ENCODE measurements at regions not wholly inside any gene's neighbourhood (a gene's known extent, or its start where the extent isn't known, plus 50 kb on each side); places are given as distances from the start of the nearest gene placed in this dataset.

DNA sequence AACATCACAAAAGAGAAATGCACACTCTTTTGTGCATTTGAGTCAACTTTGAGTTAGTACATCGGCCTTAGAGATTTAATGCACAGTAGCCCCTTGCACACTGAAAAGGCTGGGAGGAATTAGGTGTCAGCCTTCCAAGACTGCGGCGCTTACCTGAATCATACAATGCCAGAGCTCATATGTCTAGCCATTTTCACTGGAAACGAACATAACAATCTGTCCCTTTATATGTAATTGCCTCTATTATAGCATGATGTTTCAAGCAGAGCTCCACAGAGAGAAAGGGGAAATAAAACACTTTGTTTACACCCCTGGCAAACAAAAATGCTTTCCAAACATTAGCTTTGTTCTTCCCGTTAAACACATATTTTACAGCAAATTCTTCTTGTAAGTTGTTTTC lies 315.7 kb upstream of the SLCO3A1 start:
- Mint-ChIP-seq H3K27me3 (peaks cover 25 to 26% of the 10 kb centered on the region in 2 donors), H3K4me3 (no peak overlapping the region)

DNA sequence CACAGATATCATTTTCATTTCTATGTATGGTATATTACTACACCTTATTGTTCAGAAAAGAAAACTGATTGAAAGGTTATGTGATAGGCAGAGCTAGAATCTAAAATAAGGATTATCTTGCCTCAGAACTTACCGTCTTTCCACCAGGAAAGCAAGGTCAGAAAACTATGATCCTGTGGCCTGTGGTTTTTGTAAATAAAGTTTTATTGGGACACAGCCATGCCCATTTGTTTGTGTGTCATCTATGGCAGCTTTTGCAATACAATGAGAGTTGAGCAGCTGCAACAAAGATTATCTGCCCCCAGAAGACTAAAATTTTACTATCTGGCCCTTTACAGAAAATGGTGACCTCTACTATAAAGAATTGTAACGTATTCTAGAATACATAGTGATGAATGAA lies 314.7 kb upstream of the SLCO3A1 start:
- H3K4me3 Mint-ChIP-seq, result no peak overlapping the region
- no peaks in the 10 kb centered on the region for H3K9me3 Mint-ChIP-seq
- no peak overlapping the region for H3K27ac Mint-ChIP-seq
- ATAC-seq (replicated peaks) (no peak), DNase-seq (no peak)
- H3K4me1 Mint-ChIP-seq (ENCODE audit: low read depth in 2 of 2), result peaks cover 0 to 3% of the 10 kb centered on the region in 2 donors
- H3K36me3 Mint-ChIP-seq (ENCODE audit: insufficient read depth), result no peaks in the 10 kb centered on the region
- H3K27me3 Mint-ChIP-seq, result peaks cover 28 to 34% of the 10 kb centered on the region in 2 donors

More for the DNA sequence above, 315.7 kb upstream of the SLCO3A1 start:
- H3K36me3 Mint-ChIP-seq (ENCODE audit: insufficient read depth), result no peaks in the 10 kb centered on the region
- no peak for DNase-seq
- no peak for ATAC-seq (replicated peaks)
- H3K27ac Mint-ChIP-seq, result no peak overlapping the region
- no peaks in the 10 kb centered on the region for H3K9me3 Mint-ChIP-seq
- H3K4me1 Mint-ChIP-seq (ENCODE audit: low read depth in 2 of 2), result peaks cover 0 to 3% of the 10 kb centered on the region in 2 donors

DNA sequence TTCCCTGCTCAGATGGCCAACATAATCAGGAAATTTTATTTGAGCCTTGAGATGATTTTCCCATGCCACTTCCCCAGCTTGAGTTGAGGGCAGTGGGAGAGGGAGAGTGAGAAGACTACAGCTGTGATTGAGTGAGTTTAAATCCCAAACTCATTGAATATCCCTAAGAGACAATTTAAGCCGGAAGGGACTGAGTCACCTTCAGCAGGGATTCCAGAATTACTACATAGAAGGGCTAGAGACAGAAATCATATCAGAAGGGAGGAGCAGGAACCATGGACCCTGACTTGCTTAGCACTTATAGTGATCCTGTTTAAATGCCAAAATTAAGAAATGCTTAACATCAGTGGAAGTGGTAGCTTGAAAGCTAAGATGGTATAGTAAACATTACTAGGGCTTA lies 312.2 kb upstream of the SLCO3A1 start:
- no peak overlapping the region for H3K4me3 Mint-ChIP-seq
- no peaks in the 10 kb centered on the region for H3K4me1 Mint-ChIP-seq (ENCODE audit: low read depth in 2 of 2)
- H3K36me3 Mint-ChIP-seq (ENCODE audit: insufficient read depth), result no peaks in the 10 kb centered on the region
- ATAC-seq (replicated peaks), result no peak
- no peaks in the 10 kb centered on the region for H3K9me3 Mint-ChIP-seq
- no peak for DNase-seq
- peaks cover 50 to 56% of the 10 kb centered on the region in 2 donors for H3K27me3 Mint-ChIP-seq
- H3K27ac Mint-ChIP-seq, result no peak overlapping the region

DNA sequence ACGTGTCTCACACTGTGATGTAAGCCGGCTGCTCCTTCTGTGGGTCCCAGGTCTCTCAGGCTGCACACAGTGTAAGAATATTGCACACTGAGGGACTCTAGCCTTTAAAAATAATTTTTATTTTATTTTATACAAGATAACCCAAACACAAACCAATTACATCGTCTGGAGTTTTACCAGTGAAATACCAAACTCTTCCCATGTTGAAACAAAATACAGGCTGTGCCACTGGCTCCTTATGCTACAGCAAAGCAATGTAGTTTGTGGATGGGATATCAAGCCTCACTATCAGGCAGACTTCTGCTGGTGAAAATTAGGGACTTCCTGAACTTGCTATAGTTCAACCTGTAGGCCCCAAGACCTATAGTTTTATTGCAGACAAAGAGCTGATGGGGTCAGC lies 311.3 kb upstream of the SLCO3A1 start:
- Mint-ChIP-seq H3K4me3 (no peak overlapping the region), H3K9me3 (no peaks in the 10 kb centered on the region), H3K27ac (no peak overlapping the region), H3K36me3 (ENCODE audit: insufficient read depth) (no peaks in the 10 kb centered on the region), H3K4me1 (ENCODE audit: low read depth in 2 of 2) (no peaks in the 10 kb centered on the region), H3K27me3 (peaks cover 47 to 59% of the 10 kb centered on the region in 2 donors)
- DNase-seq (no peak), ATAC-seq (replicated peaks) (no peak)

DNA sequence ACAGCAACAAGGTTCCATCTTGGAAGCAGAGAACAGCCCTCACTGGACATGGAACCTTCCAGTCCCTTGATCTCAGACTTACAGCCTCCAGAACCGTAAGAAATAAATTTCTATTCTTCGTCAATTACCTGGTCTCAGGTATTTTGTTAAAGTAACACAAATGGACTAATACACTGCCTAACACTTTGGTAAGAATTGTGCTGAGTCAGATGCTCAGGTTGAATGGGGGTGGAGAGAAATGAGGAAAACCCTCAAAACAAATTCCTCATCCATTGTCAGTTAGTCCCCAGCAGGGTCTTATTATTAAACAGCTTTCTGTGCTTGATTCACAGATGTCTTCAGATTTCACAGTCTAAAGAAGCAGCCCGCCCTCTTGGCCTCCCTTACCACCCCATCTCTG lies 306.2 kb upstream of the SLCO3A1 start:
- Mint-ChIP-seq H3K4me1 (ENCODE audit: low read depth in 2 of 2) (no peaks in the 10 kb centered on the region), H3K27me3 (peaks cover 32 to 40% of the 10 kb centered on the region in 2 donors), H3K9me3 (no peaks in the 10 kb centered on the region), H3K27ac (no peak overlapping the region), H3K4me3 (no peak overlapping the region), H3K36me3 (ENCODE audit: insufficient read depth) (no peaks in the 10 kb centered on the region)
- no peak for DNase-seq
- no peak for ATAC-seq (replicated peaks)

DNA sequence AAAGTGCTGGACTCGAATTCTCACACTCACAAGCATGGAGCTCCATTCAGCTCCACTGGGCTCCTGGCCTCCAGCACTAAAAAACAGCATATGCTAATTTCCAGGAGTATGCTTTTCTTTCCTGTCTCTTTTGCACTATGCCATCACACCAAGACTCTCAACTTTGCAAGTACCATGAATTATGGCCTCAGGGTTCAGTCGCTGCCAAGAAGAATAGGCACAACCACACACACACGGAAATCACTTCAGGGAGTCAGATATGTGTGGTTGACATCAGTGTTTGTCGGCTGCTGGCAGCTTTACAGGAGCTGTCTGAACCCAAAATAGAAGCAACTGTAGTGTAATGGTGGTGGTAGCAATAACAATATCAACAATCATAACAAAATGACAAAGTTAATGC lies 305.0 kb upstream of the SLCO3A1 start:
- Mint-ChIP-seq H3K27me3 (peaks cover 30 to 35% of the 10 kb centered on the region in 2 donors), H3K27ac (no peak overlapping the region), H3K4me3 (no peak overlapping the region), H3K9me3 (no peaks in the 10 kb centered on the region), H3K4me1 (ENCODE audit: low read depth in 2 of 2) (no peaks in the 10 kb centered on the region), H3K36me3 (ENCODE audit: insufficient read depth) (no peaks in the 10 kb centered on the region)
- no peak for ATAC-seq (replicated peaks)
- DNase-seq, result no peak

DNA sequence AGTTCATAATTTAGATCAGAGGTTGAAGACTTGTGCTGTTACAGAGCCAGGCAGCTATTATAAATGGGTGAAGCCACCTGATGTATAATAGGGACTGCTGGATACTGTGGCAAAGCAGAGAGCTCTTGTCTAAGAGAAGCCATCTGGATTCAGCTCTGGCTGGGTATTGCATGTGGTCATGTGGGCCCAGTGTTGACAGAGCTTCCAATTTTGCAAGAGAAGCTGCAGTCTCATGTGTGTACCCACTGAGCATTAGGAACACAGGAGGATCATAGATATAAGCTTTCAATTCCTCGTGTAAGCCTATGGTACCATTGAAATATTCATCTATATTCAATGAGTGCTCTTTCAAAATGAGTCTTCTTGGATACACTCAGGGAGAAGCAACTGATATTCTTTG lies 303.9 kb upstream of the SLCO3A1 start:
- Mint-ChIP-seq H3K4me1 (ENCODE audit: low read depth in 2 of 2) (no peaks in the 10 kb centered on the region), H3K9me3 (no peaks in the 10 kb centered on the region), H3K36me3 (ENCODE audit: insufficient read depth) (no peaks in the 10 kb centered on the region), H3K4me3 (no peak overlapping the region), H3K27me3 (peaks cover 20 to 29% of the 10 kb centered on the region in 2 donors), H3K27ac (no peak overlapping the region)
- DNase-seq, result no peak
- no peak for ATAC-seq (replicated peaks)

DNA sequence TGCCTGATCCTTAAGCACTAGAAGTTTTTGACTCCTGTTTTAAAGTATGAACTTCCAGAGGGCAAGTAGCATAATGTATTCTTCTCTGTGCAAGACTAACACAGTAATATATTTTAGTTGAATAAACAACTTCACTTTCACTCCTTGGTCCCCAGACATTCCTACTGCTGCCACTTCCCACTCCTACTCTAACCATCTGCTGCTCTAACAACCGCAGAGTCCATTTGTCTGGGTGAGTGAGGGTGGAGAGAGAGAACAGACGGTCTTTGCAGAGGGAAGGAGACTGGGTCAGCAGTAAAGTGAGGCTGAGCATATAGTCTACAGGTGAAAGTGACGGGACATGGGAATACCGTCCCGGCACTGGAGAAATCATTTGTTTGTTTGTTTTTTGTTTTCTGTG lies 301.0 kb upstream of the SLCO3A1 start:
- Mint-ChIP-seq H3K4me3 (no peak overlapping the region), H3K27me3 (peaks cover 0 to 22% of the 10 kb centered on the region in 2 donors), H3K27ac (no peak overlapping the region), H3K36me3 (ENCODE audit: insufficient read depth) (no peaks in the 10 kb centered on the region), H3K4me1 (ENCODE audit: low read depth in 2 of 2) (no peaks in the 10 kb centered on the region), H3K9me3 (no peaks in the 10 kb centered on the region)
- DNase-seq (no peak), ATAC-seq (replicated peaks) (no peak)

DNA sequence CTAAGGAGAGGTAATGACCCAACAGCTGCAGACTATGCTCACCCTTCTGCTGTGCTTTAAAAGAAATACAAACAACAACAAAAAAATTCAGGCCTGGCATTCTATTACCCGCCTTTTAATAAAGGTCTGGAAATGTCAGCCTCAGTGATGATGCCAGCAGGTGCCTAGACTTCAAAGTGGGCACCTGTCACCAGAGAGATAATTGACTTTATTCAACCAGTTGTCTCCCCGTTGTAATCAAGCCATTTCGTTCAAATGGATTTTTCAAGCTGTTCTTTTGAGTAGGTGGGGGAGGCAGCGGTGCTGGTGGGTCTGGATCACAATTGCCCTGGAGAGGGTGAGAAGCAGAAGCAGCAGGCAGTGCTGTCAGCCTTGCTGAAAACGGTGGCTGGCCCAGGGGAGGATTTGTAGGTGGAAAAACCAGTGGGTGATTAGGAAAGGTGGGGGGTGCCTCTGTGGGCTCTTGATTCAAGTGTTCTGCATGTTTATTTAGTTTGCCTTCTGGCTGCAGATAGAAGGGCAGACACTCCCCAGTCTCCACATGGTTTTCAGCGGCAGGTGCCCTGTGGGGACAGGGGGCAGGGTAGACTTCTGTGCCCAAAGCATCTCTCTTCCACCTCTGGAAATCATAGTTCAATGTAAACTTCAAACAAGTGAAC lies 300.2 kb upstream of the SLCO3A1 start:
- Mint-ChIP-seq H3K27me3 (peaks cover 0 to 25% of the 10 kb centered on the region in 2 donors), H3K9me3 (no peaks in the 10 kb centered on the region), H3K4me3 (no peak overlapping the region), H3K4me1 (ENCODE audit: low read depth in 2 of 2) (no peaks in the 10 kb centered on the region), H3K27ac (no peak overlapping the region), H3K36me3 (ENCODE audit: insufficient read depth) (peaks cover under 1% of the 10 kb centered on the region)
- ATAC-seq (replicated peaks) (no peak), DNase-seq (no peak)

DNA sequence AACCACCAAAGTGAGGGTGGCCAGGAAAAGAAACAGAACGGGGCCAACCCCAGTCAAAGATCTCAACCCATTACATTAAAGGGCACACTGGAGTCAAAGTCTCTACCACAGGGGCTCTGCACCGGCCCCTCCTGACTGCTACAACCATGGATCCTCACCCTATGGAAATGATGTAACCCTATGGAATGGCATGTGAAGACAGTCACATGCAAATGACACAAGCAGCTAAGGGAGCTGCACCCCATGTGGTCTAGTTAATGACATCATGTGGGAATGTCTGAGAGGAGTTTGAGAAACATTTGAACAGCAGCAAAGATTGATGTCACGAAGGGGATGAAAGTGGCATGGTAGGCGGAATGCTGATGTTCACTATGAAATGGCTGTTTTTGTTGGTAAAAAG lies 298.2 kb upstream of the SLCO3A1 start:
- DNase-seq (no peak), ATAC-seq (replicated peaks) (no peak)
- Mint-ChIP-seq H3K4me3 (no peak overlapping the region), H3K4me1 (ENCODE audit: low read depth in 2 of 2) (no peaks in the 10 kb centered on the region), H3K36me3 (ENCODE audit: insufficient read depth) (peaks cover 4% of the 10 kb centered on the region), H3K27ac (no peak overlapping the region), H3K27me3 (peaks cover 12 to 25% of the 10 kb centered on the region in 2 donors), H3K9me3 (no peaks in the 10 kb centered on the region)

DNA sequence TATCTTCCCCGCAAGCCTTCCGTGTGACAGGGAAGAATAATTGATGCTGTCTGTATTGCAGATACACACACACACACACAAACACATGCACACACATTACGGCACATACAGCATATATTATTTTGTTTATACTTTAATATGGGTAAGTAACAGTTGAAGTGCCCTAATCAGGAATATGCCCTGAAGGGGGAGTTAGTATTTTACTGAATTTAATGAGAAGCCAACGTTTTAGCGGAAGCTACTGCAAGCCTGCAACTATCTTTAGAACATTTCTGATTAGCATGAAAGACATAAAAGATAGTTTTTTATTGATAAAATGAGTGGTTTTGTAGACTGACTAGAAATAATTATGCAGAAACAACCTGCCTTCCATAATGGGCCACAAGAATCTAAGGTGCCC lies 296.6 kb upstream of the SLCO3A1 start:
- ATAC-seq (replicated peaks) (no peak), DNase-seq (no peak)
- H3K27me3 Mint-ChIP-seq, result peaks cover 25 to 34% of the 10 kb centered on the region in 2 donors
- H3K9me3 Mint-ChIP-seq, result no peaks in the 10 kb centered on the region
- no peak overlapping the region for H3K27ac Mint-ChIP-seq
- peaks cover 4% of the 10 kb centered on the region for H3K36me3 Mint-ChIP-seq (ENCODE audit: insufficient read depth)
- no peaks in the 10 kb centered on the region for H3K4me1 Mint-ChIP-seq (ENCODE audit: low read depth in 2 of 2)
- no peak overlapping the region for H3K4me3 Mint-ChIP-seq

DNA sequence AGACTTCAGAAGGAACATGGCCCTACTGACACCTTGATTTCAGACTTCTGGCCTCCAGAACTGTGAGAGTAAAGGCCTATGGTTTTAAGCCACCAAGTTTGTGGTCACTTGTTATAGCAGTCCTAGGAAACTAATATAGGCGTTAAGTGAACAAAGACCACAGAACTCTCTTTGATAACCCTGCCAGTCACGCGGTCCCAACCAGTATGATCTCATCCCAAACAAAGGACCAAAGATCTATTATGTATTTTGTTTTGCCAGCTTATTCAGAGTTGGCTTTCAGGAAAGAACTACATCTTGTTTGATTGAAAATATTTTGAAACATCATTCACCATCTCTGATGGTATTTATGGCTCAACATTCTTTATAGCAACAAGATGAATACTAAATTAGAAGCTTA lies 294.4 kb upstream of the SLCO3A1 start:
- H3K9me3 Mint-ChIP-seq, result no peaks in the 10 kb centered on the region
- no peak overlapping the region for H3K4me3 Mint-ChIP-seq
- DNase-seq (no peak), ATAC-seq (replicated peaks) (no peak)
- H3K36me3 Mint-ChIP-seq (ENCODE audit: insufficient read depth), result peaks cover 5% of the 10 kb centered on the region
- H3K4me1 Mint-ChIP-seq (ENCODE audit: low read depth in 2 of 2), result no peaks in the 10 kb centered on the region
- no peak overlapping the region for H3K27ac Mint-ChIP-seq
- peaks cover 34 to 44% of the 10 kb centered on the region in 2 donors for H3K27me3 Mint-ChIP-seq

DNA sequence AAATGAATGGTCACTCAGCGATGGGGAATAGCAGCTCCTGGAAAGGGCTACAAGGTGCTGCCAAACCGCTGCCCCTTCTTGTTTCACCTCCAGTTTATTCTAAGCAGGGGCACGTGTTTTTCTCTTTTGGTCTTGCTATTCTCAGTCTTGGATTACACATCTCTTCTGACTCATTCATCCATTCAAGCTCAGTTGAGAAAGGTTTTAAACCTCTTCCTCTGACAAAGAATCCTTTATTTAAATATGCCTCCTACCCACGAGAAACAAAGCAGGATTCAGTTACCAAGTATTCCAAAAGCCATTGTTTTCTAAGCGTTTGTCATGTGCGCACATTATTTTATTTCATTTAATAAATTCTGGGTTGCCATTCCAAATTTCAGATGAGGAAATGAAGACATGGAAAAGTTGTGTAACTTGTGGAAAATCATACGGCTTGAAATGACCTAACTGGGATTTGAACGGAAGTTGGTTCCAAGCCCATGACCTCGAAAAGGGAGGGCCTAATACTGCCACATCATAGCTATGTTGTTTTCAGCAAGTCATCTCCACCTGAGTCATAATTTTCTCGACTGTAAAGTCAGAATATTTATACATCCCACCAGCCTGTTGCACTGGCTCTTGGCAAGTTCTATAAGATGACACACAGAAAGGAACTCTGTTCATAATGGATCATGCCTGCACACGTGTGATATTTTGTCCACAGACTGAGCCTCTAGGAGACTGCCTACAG lies 292.0 kb upstream of the SLCO3A1 start:
- Mint-ChIP-seq H3K4me1 (ENCODE audit: low read depth in 2 of 2) (no peaks in the 10 kb centered on the region), H3K27ac (no peak overlapping the region), H3K27me3 (peaks cover 34 to 42% of the 10 kb centered on the region in 2 donors), H3K9me3 (no peaks in the 10 kb centered on the region), H3K36me3 (ENCODE audit: insufficient read depth) (peaks cover 6% of the 10 kb centered on the region), H3K4me3 (no peak overlapping the region)
- ATAC-seq (replicated peaks) (no peak), DNase-seq (no peak)

DNA sequence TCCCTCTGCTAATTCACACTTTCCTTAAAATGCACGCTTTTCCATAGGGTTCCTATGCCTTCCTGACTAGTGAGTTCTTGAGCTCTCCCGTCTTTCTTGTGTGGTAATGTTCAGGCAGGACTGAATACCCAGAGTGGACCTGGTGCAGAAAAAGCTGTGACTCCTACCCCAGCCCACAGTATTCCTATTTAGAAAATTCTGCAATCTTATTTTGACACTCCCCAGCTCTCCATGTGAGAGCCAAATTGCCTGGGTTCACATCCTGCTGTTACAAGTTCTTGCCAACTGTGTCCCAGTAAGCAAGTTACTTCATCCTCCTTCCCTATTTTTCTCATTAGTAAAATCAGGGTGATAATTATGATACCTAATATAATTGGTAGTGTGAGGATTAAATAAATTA lies 290.8 kb upstream of the SLCO3A1 start:
- peaks cover 6% of the 10 kb centered on the region for H3K36me3 Mint-ChIP-seq (ENCODE audit: insufficient read depth)
- no peak overlapping the region for H3K27ac Mint-ChIP-seq
- H3K4me1 Mint-ChIP-seq (ENCODE audit: low read depth in 2 of 2), result no peaks in the 10 kb centered on the region
- ATAC-seq (replicated peaks) (no peak), DNase-seq (no peak)
- H3K9me3 Mint-ChIP-seq, result no peaks in the 10 kb centered on the region
- H3K4me3 Mint-ChIP-seq, result no peak overlapping the region
- H3K27me3 Mint-ChIP-seq, result peaks cover 36 to 38% of the 10 kb centered on the region in 2 donors

All from effector memory CD8-positive, alpha-beta T cell (primary cell).